BE2C (cell line): ENCODE measurements at regions not wholly inside any gene's neighbourhood (a gene's known extent, or its start where the extent isn't known, plus 50 kb on each side); places are given as distances from the start of the nearest gene placed in this dataset.

Experiments
- DNase-seq: peaks from one replicate; pipeline ENCODE4 v3.0.0-alpha.2; 2020
- H3K27me3 ChIP-seq: fragments of 250-450 bp; sonication (Bioruptor Pico); 2 replicates; pipeline ENCODE4 v1.5.1; 2020; ENCODE audit warnings: mild to moderate bottlenecking
- H3K36me3 ChIP-seq: fragments of 250-450 bp; sonication (Bioruptor Pico); 2 replicates; pipeline ENCODE4 v1.5.1; 2020; ENCODE audit warnings: mild to moderate bottlenecking
- H3K4me1 ChIP-seq: fragments of 250-450 bp; sonication (Bioruptor Pico); 2 replicates; pipeline ENCODE4 v1.5.1; 2020
- H3K4me3 ChIP-seq: 2 replicates; pipeline ENCODE4 v1.5.1; 2011; ENCODE audit warnings: low read depth, low read length
- H3K9me3 ChIP-seq: fragments of 250-450 bp; sonication (Bioruptor Pico); 2 replicates; pipeline ENCODE4 v1.5.1; 2020
- TF ChIP-seq, protein P1 (sequence below): IDR thresholded peaks from 2 replicates; pipeline ENCODE4 v1.5.1; 2012; ENCODE audit warnings: mild to moderate bottlenecking, low read depth, low read length

- no peak overlapping the region for H3K4me3 ChIP-seq
- DNase-seq: no peak
- H3K36me3 ChIP-seq: no peaks in the 10 kb centered on the region
- H3K27me3 ChIP-seq: no peaks in the 10 kb centered on the region
- TF ChIP-seq, protein P1, sequence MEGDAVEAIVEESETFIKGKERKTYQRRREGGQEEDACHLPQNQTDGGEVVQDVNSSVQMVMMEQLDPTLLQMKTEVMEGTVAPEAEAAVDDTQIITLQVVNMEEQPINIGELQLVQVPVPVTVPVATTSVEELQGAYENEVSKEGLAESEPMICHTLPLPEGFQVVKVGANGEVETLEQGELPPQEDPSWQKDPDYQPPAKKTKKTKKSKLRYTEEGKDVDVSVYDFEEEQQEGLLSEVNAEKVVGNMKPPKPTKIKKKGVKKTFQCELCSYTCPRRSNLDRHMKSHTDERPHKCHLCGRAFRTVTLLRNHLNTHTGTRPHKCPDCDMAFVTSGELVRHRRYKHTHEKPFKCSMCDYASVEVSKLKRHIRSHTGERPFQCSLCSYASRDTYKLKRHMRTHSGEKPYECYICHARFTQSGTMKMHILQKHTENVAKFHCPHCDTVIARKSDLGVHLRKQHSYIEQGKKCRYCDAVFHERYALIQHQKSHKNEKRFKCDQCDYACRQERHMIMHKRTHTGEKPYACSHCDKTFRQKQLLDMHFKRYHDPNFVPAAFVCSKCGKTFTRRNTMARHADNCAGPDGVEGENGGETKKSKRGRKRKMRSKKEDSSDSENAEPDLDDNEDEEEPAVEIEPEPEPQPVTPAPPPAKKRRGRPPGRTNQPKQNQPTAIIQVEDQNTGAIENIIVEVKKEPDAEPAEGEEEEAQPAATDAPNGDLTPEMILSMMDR: no peak
- no peaks in the 10 kb centered on the region for H3K4me1 ChIP-seq
- no peaks in the 10 kb centered on the region for H3K9me3 ChIP-seq
Observed at GRCh38 chrX:17262123-17262522, 112.9 kb upstream of the NHS start.

DNA sequence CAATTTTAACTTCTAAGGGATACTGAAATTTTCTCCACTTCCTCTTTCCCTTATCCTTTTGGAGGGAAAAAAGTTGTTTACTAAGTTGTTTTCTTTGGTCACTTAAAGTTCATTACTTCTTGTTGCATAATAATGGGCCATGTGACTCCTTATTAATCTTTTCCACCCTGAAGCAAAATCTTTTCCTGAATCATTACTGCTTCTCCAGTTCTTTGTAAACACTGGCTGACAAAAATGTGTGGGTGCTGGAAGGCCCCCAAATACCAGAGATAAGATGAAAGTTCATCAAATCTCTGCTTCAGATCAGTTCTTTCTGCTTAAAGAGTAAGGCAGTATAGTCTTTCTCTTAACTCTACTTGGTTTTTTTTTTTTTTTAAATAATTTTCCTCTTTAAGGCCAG, 108.9 kb upstream of the NHS start:
- no peaks in the 10 kb centered on the region for H3K36me3 ChIP-seq
- TF ChIP-seq, protein P1: no peak
- no peaks in the 10 kb centered on the region for H3K9me3 ChIP-seq
- no peaks in the 10 kb centered on the region for H3K4me1 ChIP-seq
- H3K27me3 ChIP-seq: no peaks in the 10 kb centered on the region
- DNase-seq: no peak
- no peak overlapping the region for H3K4me3 ChIP-seq

DNA sequence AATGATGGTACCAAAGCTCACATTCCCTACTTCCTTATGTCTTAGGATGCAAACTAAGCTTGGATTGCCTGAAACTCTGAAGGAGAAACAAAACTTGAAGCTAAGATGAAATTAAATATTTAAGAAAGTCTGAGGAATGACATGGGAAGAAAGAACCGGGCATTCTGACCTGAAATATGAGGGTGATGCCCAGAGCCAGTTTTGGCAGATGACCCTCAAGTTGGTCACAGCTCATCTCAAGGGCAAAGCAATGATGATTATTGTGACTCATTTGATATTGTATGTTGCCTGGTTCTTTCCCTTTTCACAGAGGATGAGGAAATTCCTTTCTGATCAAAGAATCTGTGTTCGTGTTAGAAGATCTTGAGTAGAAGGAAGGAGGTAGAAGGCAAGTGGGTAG, 96.0 kb upstream of the NHS start:
- DNase-seq: no peak
- H3K36me3 ChIP-seq: no peaks in the 10 kb centered on the region
- H3K4me1 ChIP-seq: no peaks in the 10 kb centered on the region
- no peak overlapping the region for H3K4me3 ChIP-seq
- H3K27me3 ChIP-seq: no peaks in the 10 kb centered on the region
- H3K9me3 ChIP-seq: no peaks in the 10 kb centered on the region
- TF ChIP-seq, protein P1: no peak

- Histone ChIP-seq H3K27me3 (no peaks in the 10 kb centered on the region), H3K9me3 (no peaks in the 10 kb centered on the region), H3K36me3 (no peaks in the 10 kb centered on the region), H3K4me3 (no peak overlapping the region), H3K4me1 (no peaks in the 10 kb centered on the region)
- DNase-seq: no peak
- TF ChIP-seq, protein P1: no peak
Observed at GRCh38 chrX:17285983-17286382, 89.0 kb upstream of the NHS start.

GRCh38 chrX:17291171-17291900, 83.7 kb upstream of the NHS start:
- no peak for DNase-seq
- no peaks in the 10 kb centered on the region for H3K36me3 ChIP-seq
- H3K9me3 ChIP-seq: no peaks in the 10 kb centered on the region
- TF ChIP-seq, protein P1: no peak
- no peaks in the 10 kb centered on the region for H3K4me1 ChIP-seq
- no peak overlapping the region for H3K4me3 ChIP-seq
- no peaks in the 10 kb centered on the region for H3K27me3 ChIP-seq

GRCh38 chrX:17292111-17292527, 82.9 kb upstream of the NHS start:
- H3K9me3 ChIP-seq: no peaks in the 10 kb centered on the region
- TF ChIP-seq, protein P1: no peak
- no peak for DNase-seq
- H3K27me3 ChIP-seq: no peaks in the 10 kb centered on the region
- H3K4me1 ChIP-seq: no peaks in the 10 kb centered on the region
- no peak overlapping the region for H3K4me3 ChIP-seq
- no peaks in the 10 kb centered on the region for H3K36me3 ChIP-seq
